GM12878 (cell line): ENCODE measurements at regions not wholly inside any gene's neighbourhood (a gene's known extent, or its start where the extent isn't known, plus 50 kb on each side); places are given as distances from the start of the nearest gene placed in this dataset.

Experiments
- EGR1 ChIP-seq, 2 experiments: IDR thresholded peaks; 1 replicate in 1 of 2; 2 replicates in 1 of 2; pipeline ENCODE4 v1.6.1; 2011 to 2012; ENCODE audit warnings: low read depth in 2 of 2, low read length in 2 of 2, borderline replicate concordance in 1 of 2, mild to moderate bottlenecking in 1 of 2, moderate library complexity in 1 of 2
- EZH2 ChIP-seq: IDR thresholded peaks from 2 replicates; pipeline ENCODE4 v1.6.1; 2012; ENCODE audit warnings: low read depth, mild to moderate bottlenecking, control low read depth, inconsistent platforms, low read length, borderline replicate concordance; ENCODE audit not compliant: control insufficient read depth
- FOXK2 ChIP-seq: fragments of 450-650 bp; IDR thresholded peaks from 2 replicates; pipeline ENCODE4 v1.6.1; 2017; ENCODE audit warnings: mild to moderate bottlenecking, moderate library complexity
- HDAC2 ChIP-seq: fragments of 200-600 bp; sonication (generic); IDR thresholded peaks from 2 replicates; pipeline ENCODE4 v1.6.1; 2017
- IRF4 ChIP-seq: IDR thresholded peaks from 2 replicates; pipeline ENCODE4 v1.6.1; 2011; ENCODE audit warnings: low read depth, low read length
- POLR2A ChIP-seq: IDR thresholded peaks from 2 replicates; pipeline ENCODE4 v1.6.1; 2011; ENCODE audit warnings: low read depth, mild to moderate bottlenecking, low read length
- RAD51 ChIP-seq: fragments of 450-650 bp; IDR thresholded peaks from 2 replicates; pipeline ENCODE4 v1.6.1; 2016; ENCODE audit warnings: moderate library complexity, mild to moderate bottlenecking, inconsistent platforms
- SMC3 ChIP-seq: IDR thresholded peaks from 2 replicates; pipeline ENCODE4 v1.6.1; 2011; ENCODE audit warnings: low read length, improper control_type of control experiment, borderline replicate concordance
- SUZ12 ChIP-seq: fragments of 200-600 bp; sonication (generic); IDR thresholded peaks from one replicate; pipeline ENCODE4 v1.6.1; 2018; ENCODE audit warnings: antibody characterized with exemption, mild to moderate bottlenecking; ENCODE audit not compliant: unreplicated experiment
- TCF12 ChIP-seq: IDR thresholded peaks from 2 replicates; pipeline ENCODE4 v1.6.1; 2011; ENCODE audit warnings: low read depth, mild to moderate bottlenecking, low read length
- ZNF384 ChIP-seq: IDR thresholded peaks from 2 replicates; pipeline ENCODE4 v1.6.1; 2012; ENCODE audit warnings: low read depth, mild to moderate bottlenecking, low read length, improper control_type of control experiment, borderline replicate concordance
- TF ChIP-seq, protein P1 (sequence below): IDR thresholded peaks from 2 replicates; pipeline ENCODE4 v1.6.1; 2011; ENCODE audit warnings: mild to moderate bottlenecking, low read depth, low read length, moderate library complexity; ENCODE audit not compliant: insufficient replicate concordance
- TF ChIP-seq, protein P2 (sequence below), 3 experiments: IDR thresholded peaks in 2 of 3; conservative IDR thresholded peaks in 1 of 3; 2 replicates each; pipeline ENCODE4 v1.5.1; 2011; ENCODE audit warnings: low read depth in 3 of 3, low read length in 3 of 3, mild to moderate bottlenecking in 3 of 3, control low read depth in 2 of 3, moderate library complexity in 2 of 3, inconsistent platforms in 1 of 3, mixed read lengths in 1 of 3; ENCODE audit not compliant: control insufficient read depth in 2 of 3, insufficient read depth in 1 of 3; ENCODE audit errors: extremely low read depth in 1 of 3

DNA sequence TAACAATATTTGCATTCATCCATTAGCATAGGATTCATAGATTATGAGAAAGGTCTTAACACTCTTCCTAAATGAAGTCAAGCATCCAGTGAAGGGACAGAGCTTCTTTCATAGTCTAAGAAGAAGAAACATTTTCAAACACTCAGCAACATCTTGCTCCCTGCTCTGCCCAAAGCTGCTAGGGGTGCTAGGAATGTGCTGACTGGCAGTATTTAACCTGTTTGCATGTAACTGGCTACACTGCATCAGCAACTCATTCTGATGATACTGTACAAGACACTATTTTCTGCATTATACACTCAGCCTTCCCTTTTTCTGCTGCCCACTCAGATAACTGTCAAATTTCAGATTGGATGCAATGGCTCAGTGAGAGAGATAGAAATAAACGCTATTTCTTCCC, 495.1 kb upstream of the ARID1B start:
- TF ChIP-seq TCF12, result no peak
- TF ChIP-seq, protein P1, sequence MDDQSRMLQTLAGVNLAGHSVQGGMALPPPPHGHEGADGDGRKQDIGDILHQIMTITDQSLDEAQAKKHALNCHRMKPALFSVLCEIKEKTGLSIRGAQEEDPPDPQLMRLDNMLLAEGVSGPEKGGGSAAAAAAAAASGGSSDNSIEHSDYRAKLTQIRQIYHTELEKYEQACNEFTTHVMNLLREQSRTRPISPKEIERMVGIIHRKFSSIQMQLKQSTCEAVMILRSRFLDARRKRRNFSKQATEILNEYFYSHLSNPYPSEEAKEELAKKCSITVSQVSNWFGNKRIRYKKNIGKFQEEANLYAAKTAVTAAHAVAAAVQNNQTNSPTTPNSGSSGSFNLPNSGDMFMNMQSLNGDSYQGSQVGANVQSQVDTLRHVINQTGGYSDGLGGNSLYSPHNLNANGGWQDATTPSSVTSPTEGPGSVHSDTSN, result no peak
- TF ChIP-seq IRF4, result no peak
- TF ChIP-seq EZH2, result no peak
- no peak for TF ChIP-seq HDAC2
- no peak for TF ChIP-seq EGR1 (IDR thresholded peaks at IDR 0.05; ENCODE audit: borderline replicate concordance in 1 of 2, low read depth in 2 of 2, low read length in 2 of 2)
- TF ChIP-seq SMC3, result no peak
- TF ChIP-seq, protein P2, sequence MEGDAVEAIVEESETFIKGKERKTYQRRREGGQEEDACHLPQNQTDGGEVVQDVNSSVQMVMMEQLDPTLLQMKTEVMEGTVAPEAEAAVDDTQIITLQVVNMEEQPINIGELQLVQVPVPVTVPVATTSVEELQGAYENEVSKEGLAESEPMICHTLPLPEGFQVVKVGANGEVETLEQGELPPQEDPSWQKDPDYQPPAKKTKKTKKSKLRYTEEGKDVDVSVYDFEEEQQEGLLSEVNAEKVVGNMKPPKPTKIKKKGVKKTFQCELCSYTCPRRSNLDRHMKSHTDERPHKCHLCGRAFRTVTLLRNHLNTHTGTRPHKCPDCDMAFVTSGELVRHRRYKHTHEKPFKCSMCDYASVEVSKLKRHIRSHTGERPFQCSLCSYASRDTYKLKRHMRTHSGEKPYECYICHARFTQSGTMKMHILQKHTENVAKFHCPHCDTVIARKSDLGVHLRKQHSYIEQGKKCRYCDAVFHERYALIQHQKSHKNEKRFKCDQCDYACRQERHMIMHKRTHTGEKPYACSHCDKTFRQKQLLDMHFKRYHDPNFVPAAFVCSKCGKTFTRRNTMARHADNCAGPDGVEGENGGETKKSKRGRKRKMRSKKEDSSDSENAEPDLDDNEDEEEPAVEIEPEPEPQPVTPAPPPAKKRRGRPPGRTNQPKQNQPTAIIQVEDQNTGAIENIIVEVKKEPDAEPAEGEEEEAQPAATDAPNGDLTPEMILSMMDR (IDR thresholded peaks at IDR 0.05 in 2 of 3, conservative IDR thresholded peaks at IDR 0.05 in 1 of 3; ENCODE audit: control insufficient read depth in 2 of 3, extremely low read depth in 1 of 3, insufficient read depth in 1 of 3, low read depth in 3 of 3, low read length in 3 of 3), result no peak
- no peak for TF ChIP-seq ZNF384
- TF ChIP-seq RAD51, result no peak
- no peak for TF ChIP-seq FOXK2
- TF ChIP-seq SUZ12, result no peak
- TF ChIP-seq POLR2A, result no peak
